Psoas muscle (tissue), 7 donors: ENCODE measurements at regions not wholly inside any gene's neighbourhood (a gene's known extent, or its start where the extent isn't known, plus 50 kb on each side); places are given as distances from the start of the nearest gene placed in this dataset.

Experiments used
- ATAC-seq, 4 donors: fragments of 200-7000 bp; cut with Tn5 transposase; one replicate each; pipeline ENCODE4 v1.9.1; 2020; ENCODE audit warnings: moderate library complexity in 3 of 4, mild to moderate bottlenecking in 2 of 4
- DNase-seq, 2 donors: peaks; one replicate each; pipeline ENCODE4 v3.0.0-alpha.2; 2020
- H3K27ac ChIP-seq: fragments of 200-600 bp; one replicate; pipeline ENCODE4 v1.8.0; 2022
- H3K27me3 ChIP-seq, 3 donors: fragments of 200-600 bp in 1 of 3; one replicate each; pipeline versions ENCODE4 v1.6.1 to v1.8.0; 2013 to 2022; ENCODE audit warnings: low read length in 2 of 3, mild to moderate bottlenecking in 2 of 3, moderate library complexity in 1 of 3; ENCODE audit not compliant: insufficient read depth in 3 of 3
- H3K36me3 ChIP-seq, 2 donors: fragments of 200-600 bp in 1 of 2; one replicate each; pipeline versions ENCODE4 v1.6.1 to v1.8.0; 2013 to 2022; ENCODE audit warnings: low read depth in 1 of 2, mild to moderate bottlenecking in 1 of 2, moderate library complexity in 1 of 2; ENCODE audit not compliant: insufficient read depth in 1 of 2
- H3K4me1 ChIP-seq: fragments of 200-600 bp; one replicate; pipeline ENCODE4 v1.8.0; 2022
- H3K4me3 ChIP-seq: fragments of 200-600 bp; one replicate; pipeline ENCODE4 v1.8.0; 2022; ENCODE audit warnings: mild to moderate bottlenecking
- H3K9me3 ChIP-seq: fragments of 200-600 bp; one replicate; pipeline ENCODE4 v1.8.0; 2022
- CTCF ChIP-seq: fragments of 200-600 bp; IDR thresholded peaks from one replicate; pipeline ENCODE4 v1.8.0; 2022; ENCODE audit warnings: antibody characterized with exemption
- WGBS, 3 donors: extraction: QIAGEN DNeasy Blood & Tissue Kit; methylation state at CpG; one replicate each; pipeline versions ENCODE4 v1.1.6 to v1.1.7; 2013; 5-methylcytosine and 5-hydroxymethylcytosine counted together
- intact Hi-C, 2 donors: fragments of 100-400 bp; cut with DNase I; formaldehyde crosslinking; loops; one replicate each; pipeline versions ENCODE4 v1.11.0 to v1.14.2; 2022
- donor health status: healthy with polysubstance abuse.
- donor health status: DM: no; HTN: no; CAD: no; lungs with moderate emphysema.
- donor health status: Bipolar disorder and iron deficiency.
- donor health status: healthy.
- donor health status: DM: yes; HTN: yes; CAD: no.
- donor health status: DM: no; HTN: no; CAD: no.
- donor health status: DM: yes; HTN: yes; CAD: no.

GRCh38 chr11:10908215-10908951 lies 50.5 kb upstream of the ZBED5 start:
- Histone ChIP-seq H3K9me3 (no peaks in the 10 kb centered on the region), H3K36me3 (no peaks in the 10 kb centered on the region), H3K27ac (no peak overlapping the region), H3K4me1 (peaks cover 5% of the 10 kb centered on the region), H3K4me3 (no peak overlapping the region), H3K27me3 (no peaks in the 10 kb centered on the region)
- TF ChIP-seq CTCF: no peak
- 82 to 95% (median 83%) methylated on average over 8 of the region's 8 CpGs for WGBS, 3 donors
- DNase-seq (no peak), ATAC-seq (peak in 1 of 4 donors; percentile 16)
- intact Hi-C loops: loop anchor here (5.0 kb wide), 1 partner anchor 116 kb away; no protein-coding TSS in a partner anchor
